Trophoblast cell (in vitro differentiated cells and primary cell): ENCODE measurements at regions not wholly inside any gene's neighbourhood (a gene's known extent, or its start where the extent isn't known, plus 50 kb on each side); places are given as distances from the start of the nearest gene placed in this dataset.
"Not testable (repeated sequence)": the region's sequence is repeated elsewhere in the genome, so short reads cannot be mapped to it uniquely, and the experiment has no call there.

ENCODE experiments used
- DNase-seq, 2 donors: peaks; one replicate each; pipeline ENCODE4 v3.0.0-alpha.2; 2016
- H2AFZ ChIP-seq: 2 replicates; pipeline ENCODE4 v1.6.1; 2013; ENCODE audit warnings: low read length, moderate library complexity, mild to moderate bottlenecking; ENCODE audit not compliant: insufficient read depth, poor library complexity
- H2AK5ac ChIP-seq: 2 replicates; pipeline ENCODE4 v1.6.1; 2013; ENCODE audit warnings: mild to moderate bottlenecking, low read length
- H2BK120ac ChIP-seq: 2 replicates; pipeline ENCODE4 v1.6.1; 2013; ENCODE audit warnings: low read length, mild to moderate bottlenecking, moderate library complexity; ENCODE audit not compliant: insufficient read depth, poor library complexity
- H2BK12ac ChIP-seq: 2 replicates; pipeline ENCODE4 v1.6.1; 2013; ENCODE audit warnings: mild to moderate bottlenecking, low read length, moderate library complexity
- H2BK5ac ChIP-seq: 2 replicates; pipeline ENCODE4 v1.6.1; 2013; ENCODE audit warnings: low read length, low read depth, moderate library complexity, mild to moderate bottlenecking; ENCODE audit not compliant: poor library complexity
- H3K14ac ChIP-seq: 2 replicates; pipeline ENCODE4 v1.6.1; 2013; ENCODE audit warnings: mild to moderate bottlenecking, low read length
- H3K18ac ChIP-seq: 2 replicates; pipeline ENCODE4 v1.6.1; 2013; ENCODE audit warnings: mild to moderate bottlenecking, low read length
- H3K23ac ChIP-seq: 2 replicates; pipeline ENCODE4 v1.6.1; 2013; ENCODE audit warnings: low read length
- H3K27ac ChIP-seq: 2 replicates; pipeline ENCODE4 v1.5.1; 2013; ENCODE audit warnings: low read depth, mild to moderate bottlenecking, inconsistent platforms, low read length, moderate library complexity
- H3K27me3 ChIP-seq: 2 replicates; pipeline ENCODE4 v1.6.1; 2013; ENCODE audit warnings: inconsistent platforms, mild to moderate bottlenecking, low read length, moderate library complexity; ENCODE audit not compliant: insufficient read depth
- H3K36me3 ChIP-seq, 2 experiments: 1 replicate in 1 of 2; 2 replicates in 1 of 2; pipeline ENCODE4 v1.6.1; 2013; ENCODE audit warnings: low read length in 2 of 2, mild to moderate bottlenecking in 2 of 2, moderate library complexity in 1 of 2; ENCODE audit not compliant: insufficient read depth in 2 of 2, control insufficient read depth in 1 of 2
- H3K4ac ChIP-seq: 2 replicates; pipeline ENCODE4 v1.6.1; 2013; ENCODE audit warnings: low read depth, mild to moderate bottlenecking, low read length, moderate library complexity
- H3K4me1 ChIP-seq, 2 experiments: 1 replicate in 1 of 2; 2 replicates in 1 of 2; pipeline ENCODE4 v1.6.1; 2013; ENCODE audit warnings: low read length in 2 of 2, mild to moderate bottlenecking in 2 of 2, moderate library complexity in 1 of 2; ENCODE audit not compliant: insufficient read depth in 2 of 2, control insufficient read depth in 1 of 2
- H3K4me2 ChIP-seq: 2 replicates; pipeline ENCODE4 v1.6.1; 2013; ENCODE audit warnings: inconsistent platforms, mild to moderate bottlenecking, low read length, moderate library complexity
- H3K4me3 ChIP-seq: 2 replicates; pipeline ENCODE4 v1.5.1; 2013; ENCODE audit warnings: mild to moderate bottlenecking, low read depth, low read length, inconsistent platforms
- H3K79me1 ChIP-seq: one replicate; pipeline ENCODE4 v1.6.1; 2013; ENCODE audit warnings: low read length
- H3K79me2 ChIP-seq: 2 replicates; pipeline ENCODE4 v1.6.1; 2013; ENCODE audit warnings: low read length, mild to moderate bottlenecking; ENCODE audit not compliant: control insufficient read depth, insufficient read depth, poor library complexity
- H3K9ac ChIP-seq: 2 replicates; pipeline ENCODE4 v1.6.1; 2013; ENCODE audit warnings: mild to moderate bottlenecking, low read length
- H3K9me3 ChIP-seq: 2 replicates; pipeline ENCODE4 v1.6.1; 2013; ENCODE audit warnings: low read depth, mild to moderate bottlenecking, control low read depth, inconsistent platforms, low read length; ENCODE audit not compliant: insufficient read depth
- H4K12ac ChIP-seq: 2 replicates; pipeline ENCODE4 v1.6.1; 2013; ENCODE audit warnings: low read depth, mild to moderate bottlenecking, low read length, moderate library complexity
- H4K8ac ChIP-seq: 2 replicates; pipeline ENCODE4 v1.6.1; 2013; ENCODE audit warnings: low read depth, mild to moderate bottlenecking, low read length, moderate library complexity
- H4K91ac ChIP-seq: one replicate; pipeline ENCODE4 v1.6.1; 2013; ENCODE audit warnings: low read depth, mild to moderate bottlenecking, low read length, moderate library complexity
- WGBS: extraction: QIAGEN DNeasy Blood & Tissue Kit; methylation state at CpG from one replicate; pipeline ENCODE4 v1.1.7; 2013; ENCODE audit warnings: missing lambda C conversion rate; ENCODE audit not compliant: insufficient read length, insufficient coverage; ENCODE audit errors: extremely low coverage; 5-methylcytosine and 5-hydroxymethylcytosine counted together

GRCh38 chr16:65740711-65741110 lies 618.8 kb upstream of the CDH11 start:
- Histone ChIP-seq H4K8ac (no peak overlapping the region), H2BK120ac (no peak overlapping the region), H3K9ac (no peak overlapping the region), H3K79me2 (no peaks in the 10 kb centered on the region), H3K36me3 (no peaks in the 10 kb centered on the region), H3K23ac (no peak overlapping the region), H3K14ac (no peak overlapping the region), H3K4me2 (no peak overlapping the region), H2BK12ac (no peak overlapping the region), H3K27me3 (no peaks in the 10 kb centered on the region), H3K4ac (no peak overlapping the region), H4K12ac (no peak overlapping the region), H3K9me3 (no peaks in the 10 kb centered on the region), H3K4me1 (no peaks in the 10 kb centered on the region), H3K79me1 (no peaks in the 10 kb centered on the region), H2AK5ac (no peak overlapping the region), H2AFZ (no peak overlapping the region), H2BK5ac (no peak overlapping the region), H3K27ac (no peak overlapping the region), H3K18ac (no peak overlapping the region), H3K4me3 (no peak overlapping the region), H4K91ac (no peak overlapping the region)
- DNase-seq, result no peak

GRCh38 chr16:65739518-65739917 lies 617.7 kb upstream of the CDH11 start:
- no peak overlapping the region for H4K12ac ChIP-seq
- no peak overlapping the region for H2BK120ac ChIP-seq
- no peak overlapping the region for H2AK5ac ChIP-seq
- no peaks in the 10 kb centered on the region for H3K27me3 ChIP-seq
- no CpG with 5 or more reads among the region's 3 CpGs for WGBS
- H2BK5ac ChIP-seq, result no peak overlapping the region
- no peak overlapping the region for H4K91ac ChIP-seq
- no peak overlapping the region for H3K18ac ChIP-seq
- no peak overlapping the region for H3K4me3 ChIP-seq
- no peak overlapping the region for H3K4me2 ChIP-seq
- H3K36me3 ChIP-seq, result no peaks in the 10 kb centered on the region
- no peak overlapping the region for H4K8ac ChIP-seq
- no peak overlapping the region for H3K14ac ChIP-seq
- H3K23ac ChIP-seq, result no peak overlapping the region
- no peak overlapping the region for H3K9ac ChIP-seq
- no peaks in the 10 kb centered on the region for H3K79me1 ChIP-seq
- H2AFZ ChIP-seq, result no peak overlapping the region
- H3K27ac ChIP-seq, result no peak overlapping the region
- H3K9me3 ChIP-seq, result no peaks in the 10 kb centered on the region
- no peaks in the 10 kb centered on the region for H3K4me1 ChIP-seq
- H3K4ac ChIP-seq, result no peak overlapping the region
- DNase-seq, result no peak
- no peak overlapping the region for H2BK12ac ChIP-seq
- no peaks in the 10 kb centered on the region for H3K79me2 ChIP-seq

GRCh38 chr16:65737831-65738230 lies 616.0 kb upstream of the CDH11 start:
- no peak for DNase-seq
- Histone ChIP-seq H4K91ac (no peak overlapping the region), H3K79me2 (no peaks in the 10 kb centered on the region), H4K8ac (no peak overlapping the region), H3K4me1 (no peaks in the 10 kb centered on the region), H3K27ac (no peak overlapping the region), H2BK120ac (no peak overlapping the region), H3K23ac (no peak overlapping the region), H3K4me3 (no peak overlapping the region), H2AFZ (no peak overlapping the region), H2BK12ac (no peak overlapping the region), H2AK5ac (no peak overlapping the region), H3K14ac (no peak overlapping the region), H3K79me1 (no peaks in the 10 kb centered on the region), H3K36me3 (no peaks in the 10 kb centered on the region), H3K18ac (no peak overlapping the region), H4K12ac (no peak overlapping the region), H3K27me3 (no peaks in the 10 kb centered on the region), H3K9ac (no peak overlapping the region), H3K4me2 (no peak overlapping the region), H2BK5ac (no peak overlapping the region), H3K9me3 (no peaks in the 10 kb centered on the region), H3K4ac (no peak overlapping the region)
- no CpG with 5 or more reads among the region's 4 CpGs for WGBS

GRCh38 chr16:65735615-65736014 lies 613.8 kb upstream of the CDH11 start:
- not testable (repeated sequence) for H3K79me2 ChIP-seq, H3K4me3 ChIP-seq, H3K4me1 ChIP-seq, H3K27ac ChIP-seq, H2AFZ ChIP-seq, H2BK5ac ChIP-seq, H2AK5ac ChIP-seq, H3K36me3 ChIP-seq, H3K4ac ChIP-seq, H3K79me1 ChIP-seq, H4K12ac ChIP-seq, H2BK120ac ChIP-seq, H3K27me3 ChIP-seq, H3K23ac ChIP-seq, H3K4me2 ChIP-seq, H3K18ac ChIP-seq, H3K9ac ChIP-seq, H4K91ac ChIP-seq, H2BK12ac ChIP-seq, H4K8ac ChIP-seq, H3K9me3 ChIP-seq, DNase-seq, H3K14ac ChIP-seq

- H3K4ac ChIP-seq, result no peak overlapping the region
- peaks cover 6% of the 10 kb centered on the region for H3K9me3 ChIP-seq
- no peak overlapping the region for H2AFZ ChIP-seq
- H4K91ac ChIP-seq, result no peak overlapping the region
- H3K14ac ChIP-seq, result no peak overlapping the region
- H3K23ac ChIP-seq, result no peak overlapping the region
- H3K79me2 ChIP-seq, result no peaks in the 10 kb centered on the region
- H4K12ac ChIP-seq, result no peak overlapping the region
- H4K8ac ChIP-seq, result no peak overlapping the region
- DNase-seq, result no peak
- H2BK5ac ChIP-seq, result no peak overlapping the region
- H3K27ac ChIP-seq, result no peak overlapping the region
- H3K18ac ChIP-seq, result no peak overlapping the region
- no peaks in the 10 kb centered on the region for H3K79me1 ChIP-seq
- H3K36me3 ChIP-seq, result no peaks in the 10 kb centered on the region
- H2AK5ac ChIP-seq, result no peak overlapping the region
- no peak overlapping the region for H2BK12ac ChIP-seq
- H3K9ac ChIP-seq, result no peak overlapping the region
- no CpG with 5 or more reads among the region's 3 CpGs for WGBS
- no peaks in the 10 kb centered on the region for H3K4me1 ChIP-seq
- H2BK120ac ChIP-seq, result no peak overlapping the region
- H3K4me3 ChIP-seq, result no peak overlapping the region
- no peak overlapping the region for H3K4me2 ChIP-seq
- H3K27me3 ChIP-seq, result no peaks in the 10 kb centered on the region
Observed at GRCh38 chr16:65733721-65734120, 611.9 kb upstream of the CDH11 start.
